Vagina (tissue), 2 donors: ENCODE measurements at regions not wholly inside any gene's neighbourhood (a gene's known extent, or its start where the extent isn't known, plus 50 kb on each side); places are given as distances from the start of the nearest gene placed in this dataset.

Experiments used
- CTCF ChIP-seq, 3 experiments: fragments of 450-650 bp in 2 of 3; fragments of 200-600 bp in 1 of 3; sonication (generic) in 1 of 3; IDR thresholded peaks; one replicate each; pipeline ENCODE4 v1.5.1; 2017 to 2019; ENCODE audit warnings: antibody characterized with exemption in 3 of 3, mild to moderate bottlenecking in 2 of 3, moderate library complexity in 2 of 3
- POLR2A ChIP-seq, 2 donors: fragments of 450-650 bp; IDR thresholded peaks; one replicate each; pipeline ENCODE4 v1.6.1; 2017; ENCODE audit warnings: antibody characterized with exemption in 2 of 2, mild to moderate bottlenecking in 2 of 2, moderate library complexity in 2 of 2
- POLR2AphosphoS5 ChIP-seq, 2 donors: sonication (generic); formaldehyde crosslinking; IDR thresholded peaks; one replicate each; pipeline ENCODE4 v1.9.0; 2017; ENCODE audit warnings: antibody characterized with exemption in 2 of 2, mild to moderate bottlenecking in 2 of 2, low read depth in 1 of 2; ENCODE audit not compliant: insufficient read depth in 1 of 2

- no peak for TF ChIP-seq POLR2A (IDR thresholded peaks at IDR 0.05)
- no peak for TF ChIP-seq CTCF (IDR thresholded peaks at IDR 0.05)
- no peak for TF ChIP-seq POLR2AphosphoS5 (IDR thresholded peaks at IDR 0.05; ENCODE audit: insufficient read depth in 1 of 2, low read depth in 1 of 2)
Measured at GRCh38 chr5:106321242-106321641, 1349.5 kb downstream of the EFNA5 start.
